ENCODE measurements at regions not wholly inside any gene's neighbourhood (a gene's known extent, or its start where the extent isn't known, plus 50 kb on each side); places are given as distances from the start of the nearest gene placed in this dataset.

- no peak for DNase-seq (ENCODE audit: low spot score)
These were observed 194.8 kb downstream of the UNC5CL start for GRCh38 chr6:40844246-40844645.

- no peak for DNase-seq (ENCODE audit: low spot score)
These were observed 197.3 kb downstream of the UNC5CL start for GRCh38 chr6:40841721-40842120.

GRCh38 chr6:40832691-40833090 lies 206.3 kb downstream of the UNC5CL start:
- DNase-seq (ENCODE audit: low spot score) = no peak

GRCh38 chr6:40831381-40831780 lies 207.6 kb downstream of the UNC5CL start:
- DNase-seq (ENCODE audit: low spot score) = no peak

- DNase-seq (ENCODE audit: low spot score) = no peak
These were observed 213.9 kb downstream of the UNC5CL start for GRCh38 chr6:40825102-40825501.

- DNase-seq (ENCODE audit: low spot score) = peak; percentile 49
These were observed 214.8 kb downstream of the UNC5CL start for GRCh38 chr6:40823917-40824891.

GRCh38 chr6:40822619-40823018 lies 216.4 kb downstream of the UNC5CL start:
- DNase-seq (ENCODE audit: low spot score) = no peak

GRCh38 chr6:40819182-40819834 lies 219.7 kb downstream of the UNC5CL start:
- no peak for DNase-seq (ENCODE audit: low spot score)

GRCh38 chr6:40817369-40817768 lies 221.7 kb downstream of the UNC5CL start:
- no peak for DNase-seq (ENCODE audit: low spot score)

- DNase-seq (ENCODE audit: low spot score) = no peak
These were observed 222.4 kb downstream of the UNC5CL start for GRCh38 chr6:40816601-40817000.

- no peak for DNase-seq (ENCODE audit: low spot score)
These were observed 223.3 kb downstream of the UNC5CL start for GRCh38 chr6:40815731-40816130.

- DNase-seq (ENCODE audit: low spot score) = no peak
These were observed 223.0 kb upstream of the LRFN2 start for GRCh38 chr6:40810171-40810570.

GRCh38 chr6:40809627-40810026 lies 222.5 kb upstream of the LRFN2 start:
- no peak for DNase-seq (ENCODE audit: low spot score)

- DNase-seq (ENCODE audit: low spot score) = no peak
These were observed 220.3 kb upstream of the LRFN2 start for GRCh38 chr6:40807484-40807883.

GRCh38 chr6:40806256-40806864 lies 219.2 kb upstream of the LRFN2 start:
- no peak for DNase-seq (ENCODE audit: low spot score)

GRCh38 chr6:40805336-40805735 lies 218.2 kb upstream of the LRFN2 start:
- DNase-seq (ENCODE audit: low spot score) = no peak

- DNase-seq (ENCODE audit: low spot score) = no peak
These were observed 217.7 kb upstream of the LRFN2 start for GRCh38 chr6:40804905-40805304.

- DNase-seq (ENCODE audit: low spot score) = no peak
These were observed 216.9 kb upstream of the LRFN2 start for GRCh38 chr6:40803897-40804702.

GRCh38 chr6:40802481-40802880 lies 215.3 kb upstream of the LRFN2 start:
- DNase-seq (ENCODE audit: low spot score) = no peak

GRCh38 chr6:40799296-40800140 lies 212.4 kb upstream of the LRFN2 start:
- DNase-seq (ENCODE audit: low spot score) = no peak

All from HT-29 (cell line).